RWPE2 (cell line): ENCODE measurements at regions not wholly inside any gene's neighbourhood (a gene's known extent, or its start where the extent isn't known, plus 50 kb on each side); places are given as distances from the start of the nearest gene placed in this dataset.

Experiments
- ATAC-seq: fragments of 200-7000 bp; cut with Tn5 transposase; 3 replicates; pipeline ENCODE4 v1.9.1; 2021; ENCODE audit warnings: low read depth
- DNase-seq: peaks from one replicate; pipeline ENCODE4 v3.0.0-alpha.2; 2020; ENCODE audit warnings: low spot score
- H3K27ac ChIP-seq: fragments of 450-650 bp; 2 replicates; pipeline ENCODE4 v1.5.1; 2017; ENCODE audit warnings: mild to moderate bottlenecking; ENCODE audit not compliant: poor library complexity, severe bottlenecking
- H3K27me3 ChIP-seq: fragments of 250-450 bp; sonication (Bioruptor Pico); 2 replicates; pipeline ENCODE4 v1.5.1; 2021; ENCODE audit warnings: mild to moderate bottlenecking, moderate library complexity; ENCODE audit not compliant: insufficient read depth, poor library complexity, severe bottlenecking
- H3K36me3 ChIP-seq: fragments of 250-450 bp; sonication (Bioruptor Pico); 2 replicates; pipeline ENCODE4 v1.5.1; 2020; ENCODE audit warnings: low read depth, mild to moderate bottlenecking, moderate library complexity
- H3K4me1 ChIP-seq: fragments of 250-450 bp; sonication (Bioruptor Pico); 2 replicates; pipeline ENCODE4 v1.5.1; 2021; ENCODE audit warnings: mild to moderate bottlenecking, moderate library complexity; ENCODE audit not compliant: insufficient read depth, poor library complexity, severe bottlenecking
- H3K4me3 ChIP-seq: fragments of 250-450 bp; sonication (Bioruptor Pico); 2 replicates; pipeline ENCODE4 v1.5.1; 2021; ENCODE audit warnings: mild to moderate bottlenecking, moderate library complexity; ENCODE audit not compliant: severe bottlenecking
- H3K9me3 ChIP-seq: fragments of 250-450 bp; sonication (Bioruptor Pico); 2 replicates; pipeline ENCODE4 v1.5.1; 2021; ENCODE audit warnings: mild to moderate bottlenecking, moderate library complexity; ENCODE audit not compliant: severe bottlenecking
- TF ChIP-seq, protein P1 (sequence below): fragments of 450-650 bp; IDR thresholded peaks from one replicate; pipeline ENCODE4 v1.5.1; 2017; ENCODE audit warnings: mild to moderate bottlenecking, moderate library complexity; ENCODE audit not compliant: poor library complexity, severe bottlenecking

DNA sequence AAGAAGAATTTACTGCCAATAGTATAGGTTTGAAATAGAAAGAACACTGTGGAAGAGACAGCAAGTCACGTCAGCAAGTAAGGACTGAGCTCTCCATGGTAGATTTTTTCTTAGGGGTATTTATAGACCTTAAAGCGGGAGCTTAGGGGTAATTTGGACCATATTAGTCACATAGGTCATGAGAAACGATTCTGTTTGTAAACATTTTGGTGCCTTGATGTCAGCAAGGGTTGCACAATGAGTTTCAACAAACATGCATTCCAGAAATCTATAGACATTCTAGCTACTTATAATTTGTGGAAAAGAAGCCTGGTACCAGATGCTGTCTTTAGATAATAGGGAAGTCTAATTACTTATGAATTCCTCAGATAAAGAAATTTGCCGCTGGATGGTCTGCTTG is 624.7 kb downstream of the TDRD15 start:
- Histone ChIP-seq H3K27me3 (no peaks in the 10 kb centered on the region), H3K9me3 (no peaks in the 10 kb centered on the region), H3K27ac (no peak overlapping the region), H3K4me3 (no peak overlapping the region), H3K36me3 (no peaks in the 10 kb centered on the region), H3K4me1 (no peaks in the 10 kb centered on the region)
- ATAC-seq, result no peak
- no peak for DNase-seq
- TF ChIP-seq, protein P1, sequence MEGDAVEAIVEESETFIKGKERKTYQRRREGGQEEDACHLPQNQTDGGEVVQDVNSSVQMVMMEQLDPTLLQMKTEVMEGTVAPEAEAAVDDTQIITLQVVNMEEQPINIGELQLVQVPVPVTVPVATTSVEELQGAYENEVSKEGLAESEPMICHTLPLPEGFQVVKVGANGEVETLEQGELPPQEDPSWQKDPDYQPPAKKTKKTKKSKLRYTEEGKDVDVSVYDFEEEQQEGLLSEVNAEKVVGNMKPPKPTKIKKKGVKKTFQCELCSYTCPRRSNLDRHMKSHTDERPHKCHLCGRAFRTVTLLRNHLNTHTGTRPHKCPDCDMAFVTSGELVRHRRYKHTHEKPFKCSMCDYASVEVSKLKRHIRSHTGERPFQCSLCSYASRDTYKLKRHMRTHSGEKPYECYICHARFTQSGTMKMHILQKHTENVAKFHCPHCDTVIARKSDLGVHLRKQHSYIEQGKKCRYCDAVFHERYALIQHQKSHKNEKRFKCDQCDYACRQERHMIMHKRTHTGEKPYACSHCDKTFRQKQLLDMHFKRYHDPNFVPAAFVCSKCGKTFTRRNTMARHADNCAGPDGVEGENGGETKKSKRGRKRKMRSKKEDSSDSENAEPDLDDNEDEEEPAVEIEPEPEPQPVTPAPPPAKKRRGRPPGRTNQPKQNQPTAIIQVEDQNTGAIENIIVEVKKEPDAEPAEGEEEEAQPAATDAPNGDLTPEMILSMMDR, result no peak

DNA sequence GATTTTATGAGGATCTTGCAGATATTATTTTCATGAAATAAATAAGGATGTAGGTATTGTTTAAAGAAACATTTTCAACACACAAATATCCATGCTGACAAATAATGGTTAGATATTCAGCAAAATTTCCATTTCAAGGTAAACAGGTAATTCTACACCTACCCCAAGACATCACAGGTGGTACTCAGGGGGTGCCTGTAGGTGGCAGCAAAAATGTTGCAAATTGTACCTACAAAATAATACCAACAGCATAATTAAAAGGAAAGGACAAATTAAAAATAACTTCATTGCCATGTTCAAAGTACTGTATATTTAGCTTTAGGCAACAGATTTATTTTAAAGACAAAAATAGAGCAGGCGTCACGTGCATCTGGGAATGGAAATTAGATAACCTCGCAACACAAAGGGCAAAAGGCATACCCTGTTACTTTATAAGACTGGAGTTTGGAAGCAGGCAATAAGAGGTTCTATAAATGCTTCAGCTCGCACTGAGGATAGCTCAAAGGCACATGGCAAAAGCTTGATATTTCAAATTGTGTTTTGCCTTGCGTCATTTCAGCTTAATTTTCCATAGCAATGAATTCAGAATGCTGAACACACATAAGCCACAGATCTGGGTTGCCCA is 630.5 kb downstream of the TDRD15 start:
- Histone ChIP-seq H3K4me3 (no peak overlapping the region), H3K4me1 (no peaks in the 10 kb centered on the region), H3K27ac (no peak overlapping the region), H3K36me3 (no peaks in the 10 kb centered on the region), H3K27me3 (no peaks in the 10 kb centered on the region), H3K9me3 (peaks cover 2% of the 10 kb centered on the region)
- DNase-seq, result no peak
- no peak for ATAC-seq
- TF ChIP-seq, protein P1, result peak; percentile 48

- H3K27ac ChIP-seq, result no peak overlapping the region
- no peak for DNase-seq
- H3K4me3 ChIP-seq, result no peak overlapping the region
- no peaks in the 10 kb centered on the region for H3K4me1 ChIP-seq
- TF ChIP-seq, protein P1, result no peak
- ATAC-seq, result no peak
- H3K36me3 ChIP-seq, result no peaks in the 10 kb centered on the region
- H3K27me3 ChIP-seq, result no peaks in the 10 kb centered on the region
- peaks cover 6% of the 10 kb centered on the region for H3K9me3 ChIP-seq
Measured at GRCh38 chr2:21757805-21758430, 634.1 kb downstream of the TDRD15 start.

GRCh38 chr2:21759819-21760218 is 636.1 kb downstream of the TDRD15 start:
- Histone ChIP-seq H3K27me3 (no peaks in the 10 kb centered on the region), H3K27ac (no peak overlapping the region), H3K4me1 (no peaks in the 10 kb centered on the region), H3K9me3 (peaks cover 6% of the 10 kb centered on the region), H3K36me3 (no peaks in the 10 kb centered on the region), H3K4me3 (no peak overlapping the region)
- TF ChIP-seq, protein P1, result no peak
- DNase-seq (no peak), ATAC-seq (no peak)

- Histone ChIP-seq H3K27ac (no peak overlapping the region), H3K27me3 (no peaks in the 10 kb centered on the region), H3K9me3 (peaks cover 6% of the 10 kb centered on the region), H3K4me1 (no peaks in the 10 kb centered on the region), H3K36me3 (no peaks in the 10 kb centered on the region), H3K4me3 (no peak overlapping the region)
- DNase-seq (no peak), ATAC-seq (no peak)
- TF ChIP-seq, protein P1, result no peak
Measured at GRCh38 chr2:21761361-21761760, 637.6 kb downstream of the TDRD15 start.
